WTC11 (cell line): ENCODE measurements at regions not wholly inside any gene's neighbourhood (a gene's known extent, or its start where the extent isn't known, plus 50 kb on each side); places are given as distances from the start of the nearest gene placed in this dataset.
"Not testable (repeated sequence)": the region's sequence is repeated elsewhere in the genome, so short reads cannot be mapped to it uniquely, and the experiment has no call there.

Experiments used
- ATAC-seq: fragments of 200-7000 bp; cut with Tn5 transposase; 2 replicates; pipeline ENCODE4 v1.10.0; 2021; ENCODE audit warnings: mild to moderate bottlenecking, moderate library complexity
- CTCF ChIA-PET: fragments of 300-600 bp; sonication (Branson Sonifier 250); formaldehyde crosslinking; loops from one replicate; lab custom pipeline; 2021; ENCODE audit warnings: antibody characterized with exemption; lab: Charles Lee
- POLR2A ChIA-PET: fragments of 350-600 bp; sonication (Branson Sonifier 250); formaldehyde crosslinking; loops from one replicate; lab custom pipeline; 2021; ENCODE audit warnings: antibody characterized with exemption; lab: Charles Lee
- DNase-seq: peaks from one replicate; pipeline ENCODE4 v3.0.0; 2021; ENCODE audit warnings: low spot score
- H3K27ac Mint-ChIP-seq: 2 replicates; pipeline ENCODE4 v1.8.0; 2021; ENCODE audit warnings: mixed read lengths
- H3K27me3 Mint-ChIP-seq: 2 replicates; pipeline ENCODE4 v1.8.0; 2021; ENCODE audit warnings: low read depth, mild to moderate bottlenecking, moderate library complexity, mixed read lengths
- H3K36me3 Mint-ChIP-seq: 2 replicates; pipeline ENCODE4 v1.8.0; 2021; ENCODE audit warnings: mixed read lengths
- H3K4me1 Mint-ChIP-seq: 2 replicates; pipeline ENCODE4 v1.8.0; 2022; ENCODE audit warnings: mixed read lengths
- H3K4me3 Mint-ChIP-seq: 2 replicates; pipeline ENCODE4 v1.8.0; 2021; ENCODE audit warnings: mild to moderate bottlenecking, moderate library complexity, mixed read lengths
- H3K9me3 Mint-ChIP-seq: 2 replicates; pipeline ENCODE4 v1.8.0; 2021; ENCODE audit warnings: mixed read lengths
- AR ChIP-seq: fragments of 250-450 bp; sonication (Bioruptor Pico); IDR thresholded peaks from 2 replicates; pipeline ENCODE4 v1.9.0; 2021; ENCODE audit warnings: mild to moderate bottlenecking
- CDX4 ChIP-seq: fragments of 250-450 bp; sonication (Bioruptor Pico); IDR thresholded peaks from 2 replicates; pipeline ENCODE4 v1.9.0; 2021; ENCODE audit warnings: moderate library complexity, mild to moderate bottlenecking, inconsistent platforms, borderline replicate concordance
- EMX1 ChIP-seq: fragments of 250-450 bp; sonication (Bioruptor Pico); IDR thresholded peaks from 2 replicates; pipeline ENCODE4 v1.8.0; 2021; ENCODE audit warnings: mild to moderate bottlenecking
- ESRRA ChIP-seq: sonication (generic); formaldehyde crosslinking; IDR thresholded peaks from 2 replicates; pipeline ENCODE4 v1.8.1; 2022; ENCODE audit warnings: mild to moderate bottlenecking, missing genetic modification reagents, borderline replicate concordance
- FOXJ3 ChIP-seq: sonication (generic); formaldehyde crosslinking; IDR thresholded peaks from 2 replicates; pipeline ENCODE4 v1.9.0; 2021; ENCODE audit warnings: missing genetic modification reagents, mild to moderate bottlenecking, borderline replicate concordance
- GTF2I ChIP-seq: fragments of 250-450 bp; sonication (Bioruptor Pico); conservative IDR thresholded peaks from 2 replicates; pipeline ENCODE4 v1.4.0; 2021; ENCODE audit warnings: mild to moderate bottlenecking
- HMGXB4 ChIP-seq: sonication (generic); formaldehyde crosslinking; IDR thresholded peaks from 2 replicates; pipeline ENCODE4 v1.8.1; 2023; ENCODE audit warnings: mild to moderate bottlenecking, moderate library complexity, missing genetic modification reagents
- MXD4 ChIP-seq: fragments of 250-450 bp; sonication (Bioruptor Pico); IDR thresholded peaks from 2 replicates; pipeline ENCODE4 v1.8.0; 2021; ENCODE audit warnings: mild to moderate bottlenecking, moderate library complexity, borderline replicate concordance
- NFATC4 ChIP-seq: fragments of 250-450 bp; sonication (Bioruptor Pico); IDR thresholded peaks from 2 replicates; pipeline ENCODE4 v1.9.0; 2021; ENCODE audit warnings: mild to moderate bottlenecking
- RORB ChIP-seq: fragments of 250-450 bp; sonication (Bioruptor Pico); IDR thresholded peaks from 2 replicates; pipeline ENCODE4 v1.9.0; 2021; ENCODE audit warnings: mild to moderate bottlenecking
- STAT6 ChIP-seq: sonication (generic); formaldehyde crosslinking; conservative IDR thresholded peaks from 2 replicates; pipeline ENCODE4 v1.8.1; 2023; ENCODE audit warnings: mild to moderate bottlenecking, low read depth, missing genetic modification reagents, moderate library complexity
- USF1 ChIP-seq: sonication (generic); formaldehyde crosslinking; IDR thresholded peaks from 2 replicates; pipeline ENCODE4 v1.8.0; 2022; ENCODE audit warnings: mild to moderate bottlenecking, missing genetic modification reagents
- ZNF138 ChIP-seq: sonication (generic); formaldehyde crosslinking; conservative IDR thresholded peaks from 2 replicates; pipeline ENCODE4 v1.8.1; 2022; ENCODE audit warnings: mild to moderate bottlenecking, moderate library complexity, missing genetic modification reagents
- ZNF263 ChIP-seq: sonication (generic); formaldehyde crosslinking; IDR thresholded peaks from 2 replicates; pipeline ENCODE4 v1.8.1; 2022; ENCODE audit warnings: low read depth, mild to moderate bottlenecking, moderate library complexity, missing genetic modification reagents
- ZNF317 ChIP-seq: sonication (generic); formaldehyde crosslinking; IDR thresholded peaks from 2 replicates; pipeline ENCODE4 v1.8.1; 2023; ENCODE audit warnings: low read depth, mild to moderate bottlenecking, moderate library complexity, missing genetic modification reagents, borderline replicate concordance
- ZSCAN18 ChIP-seq: fragments of 250-450 bp; sonication (Bioruptor Pico); IDR thresholded peaks from 2 replicates; pipeline ENCODE4 v2.1.2; 2022; ENCODE audit warnings: mild to moderate bottlenecking, moderate library complexity

- TF ChIP-seq HMGXB4 (CRISPR knock-in tag) (no peak), CDX4 (CRISPR knock-in tag) (no peak), USF1 (no peak), STAT6 (CRISPR knock-in tag) (no peak), RORB (CRISPR knock-in tag) (no peak), ZSCAN18 (CRISPR knock-in tag) (no peak), GTF2I (no peak), ESRRA (CRISPR knock-in tag) (no peak), ZNF263 (no peak), NFATC4 (CRISPR knock-in tag) (no peak), FOXJ3 (CRISPR knock-in tag) (no peak)
These were observed 108.6 kb downstream of the C17orf67 start (continued) for GRCh38 chr17:56725144-56725543.

GRCh38 chr17:56727876-56728617, 105.7 kb downstream of the C17orf67 start:
- ChIA-PET CTCF (interaction anchor here (1.0 to 1.3 kb wide), 2 partner anchors 12 to 135 kb away, joined by 3 to 4 read pairs; partner anchors contain the start of gene NOG), POLR2A (no interaction called here)
- Mint-ChIP-seq H3K36me3 (no peaks in the 10 kb centered on the region), H3K27me3 (no peaks in the 10 kb centered on the region), H3K4me3 (no peak overlapping the region), H3K9me3 (no peaks in the 10 kb centered on the region; the same call in 1 of the 2 replicates), H3K27ac (no peak overlapping the region), H3K4me1 (peaks cover 8% of the 10 kb centered on the region; the same call in 1 of the 2 replicates)
- DNase-seq (peak; percentile 20), ATAC-seq (peak; percentile 62; the same call in 1 of the 2 replicates)
- no peak for TF ChIP-seq ZNF317 (CRISPR knock-in tag)
- no peak for TF ChIP-seq EMX1 (CRISPR knock-in tag)
- TF ChIP-seq AR (CRISPR knock-in tag): no peak
- no peak for TF ChIP-seq ZNF138
- TF ChIP-seq MXD4 (CRISPR knock-in tag): no peak

- DNase-seq, H3K4me3 Mint-ChIP-seq, H3K9me3 Mint-ChIP-seq, H3K36me3 Mint-ChIP-seq, CTCF ChIA-PET, ATAC-seq, POLR2A ChIA-PET, H3K4me1 Mint-ChIP-seq, H3K27ac Mint-ChIP-seq, H3K27me3 Mint-ChIP-seq: not testable (repeated sequence)
These were observed 102.6 kb downstream of the C17orf67 start for GRCh38 chr17:56731096-56731495.
